ENCODE measurements at regions not wholly inside any gene's neighbourhood (a gene's known extent, or its start where the extent isn't known, plus 50 kb on each side); places are given as distances from the start of the nearest gene placed in this dataset.

- no peak for TF ChIP-seq CTCF (IDR thresholded peaks at IDR 0.05)
- no peak for TF ChIP-seq POLR2A (IDR thresholded peaks at IDR 0.05)
Observed at GRCh38 chr13:65166675-65167074, 2063.5 kb downstream of the PCDH9 start.
